ENCODE measurements at regions not wholly inside any gene's neighbourhood (a gene's known extent, or its start where the extent isn't known, plus 50 kb on each side); places are given as distances from the start of the nearest gene placed in this dataset.

GRCh38 chr4:140316799-140317198, 56.6 kb upstream of the SCOC start:
- DNase-seq = no peak

DNA sequence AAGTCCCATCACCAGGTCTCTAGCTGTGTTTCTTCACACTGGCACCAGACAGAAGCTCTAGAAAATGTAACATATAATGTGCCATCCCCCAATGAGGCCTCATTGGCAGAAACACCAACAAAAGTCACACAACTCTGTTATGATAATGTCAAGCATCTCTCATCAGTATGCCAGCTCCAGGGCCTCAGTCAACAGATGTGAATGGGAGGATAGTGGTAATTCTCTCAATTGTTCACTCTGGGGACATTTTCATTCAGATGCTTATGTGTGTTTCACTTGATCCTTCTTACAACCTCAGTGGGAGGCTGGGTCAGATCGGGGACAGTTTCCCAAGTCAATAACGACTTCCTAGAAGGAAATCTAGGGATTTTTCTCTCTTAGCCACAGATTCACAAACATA, 57.5 kb upstream of the SCOC start:
- DNase-seq = no peak
- TF ChIP-seq, protein P1, sequence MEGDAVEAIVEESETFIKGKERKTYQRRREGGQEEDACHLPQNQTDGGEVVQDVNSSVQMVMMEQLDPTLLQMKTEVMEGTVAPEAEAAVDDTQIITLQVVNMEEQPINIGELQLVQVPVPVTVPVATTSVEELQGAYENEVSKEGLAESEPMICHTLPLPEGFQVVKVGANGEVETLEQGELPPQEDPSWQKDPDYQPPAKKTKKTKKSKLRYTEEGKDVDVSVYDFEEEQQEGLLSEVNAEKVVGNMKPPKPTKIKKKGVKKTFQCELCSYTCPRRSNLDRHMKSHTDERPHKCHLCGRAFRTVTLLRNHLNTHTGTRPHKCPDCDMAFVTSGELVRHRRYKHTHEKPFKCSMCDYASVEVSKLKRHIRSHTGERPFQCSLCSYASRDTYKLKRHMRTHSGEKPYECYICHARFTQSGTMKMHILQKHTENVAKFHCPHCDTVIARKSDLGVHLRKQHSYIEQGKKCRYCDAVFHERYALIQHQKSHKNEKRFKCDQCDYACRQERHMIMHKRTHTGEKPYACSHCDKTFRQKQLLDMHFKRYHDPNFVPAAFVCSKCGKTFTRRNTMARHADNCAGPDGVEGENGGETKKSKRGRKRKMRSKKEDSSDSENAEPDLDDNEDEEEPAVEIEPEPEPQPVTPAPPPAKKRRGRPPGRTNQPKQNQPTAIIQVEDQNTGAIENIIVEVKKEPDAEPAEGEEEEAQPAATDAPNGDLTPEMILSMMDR (IDR thresholded peaks at IDR 0.05; ENCODE audit: low read depth, low read length, missing control alignments) = no peak
- Histone ChIP-seq H3K36me3 (replicated peaks) (no peaks in the 10 kb centered on the region), H3K4me3 (ENCODE audit: low read depth, low read length) (no peak overlapping the region), H3K27me3 (replicated peaks) (no peaks in the 10 kb centered on the region), H3K27ac (no peak overlapping the region)
- in situ Hi-C loops (cut with HindIII; ENCODE audit: low pct_ligation_motif_present, low sequenced_read_pairs) = no loop called here

More at GRCh38 chr4:140316799-140317198, 56.6 kb upstream of the SCOC start:
- H3K27ac ChIP-seq = no peak overlapping the region
- in situ Hi-C loops (cut with HindIII; ENCODE audit: low pct_ligation_motif_present, low sequenced_read_pairs) = no loop called here
- H3K36me3 ChIP-seq (replicated peaks) = no peaks in the 10 kb centered on the region
- TF ChIP-seq, protein P1 (IDR thresholded peaks at IDR 0.05; ENCODE audit: low read depth, low read length, missing control alignments) = no peak
- no peaks in the 10 kb centered on the region for H3K27me3 ChIP-seq (replicated peaks)
- no peak overlapping the region for H3K4me3 ChIP-seq (ENCODE audit: low read depth, low read length)

DNA sequence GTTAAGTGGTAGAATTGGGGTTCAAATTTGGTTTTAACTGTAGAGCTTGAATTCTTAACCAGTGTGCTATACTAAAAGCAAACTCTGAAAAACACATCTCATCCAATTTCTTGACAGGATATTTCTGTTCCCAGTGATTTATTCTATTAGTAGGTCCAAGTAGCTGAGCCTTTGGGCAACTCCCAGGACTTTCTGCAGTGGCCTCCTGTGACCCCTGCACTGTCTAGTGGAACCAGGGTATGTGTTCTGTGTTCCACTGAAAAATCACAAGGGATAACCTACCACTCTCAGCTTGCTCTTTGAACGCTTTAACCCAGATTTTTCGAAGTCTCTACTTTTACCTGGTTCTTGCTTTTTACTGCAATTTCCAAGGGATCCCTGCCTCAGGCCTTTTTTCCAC, 58.0 kb upstream of the SCOC start:
- H3K36me3 ChIP-seq (replicated peaks) = no peaks in the 10 kb centered on the region
- TF ChIP-seq, protein P1 (IDR thresholded peaks at IDR 0.05; ENCODE audit: low read depth, low read length, missing control alignments) = no peak
- no peak for DNase-seq
- in situ Hi-C loops (cut with HindIII; ENCODE audit: low pct_ligation_motif_present, low sequenced_read_pairs) = no loop called here
- no peaks in the 10 kb centered on the region for H3K27me3 ChIP-seq (replicated peaks)
- no peak overlapping the region for H3K4me3 ChIP-seq (ENCODE audit: low read depth, low read length)
- no peak overlapping the region for H3K27ac ChIP-seq

GRCh38 chr4:140315019-140315418, 58.4 kb upstream of the SCOC start:
- TF ChIP-seq, protein P1 (IDR thresholded peaks at IDR 0.05; ENCODE audit: low read depth, low read length, missing control alignments) = no peak
- no peak overlapping the region for H3K4me3 ChIP-seq (ENCODE audit: low read depth, low read length)
- in situ Hi-C loops (cut with HindIII; ENCODE audit: low pct_ligation_motif_present, low sequenced_read_pairs) = no loop called here

GRCh38 chr4:140312100-140312499, 61.3 kb upstream of the SCOC start:
- H3K4me3 ChIP-seq (ENCODE audit: low read depth, low read length) = no peak overlapping the region
- TF ChIP-seq, protein P1 (IDR thresholded peaks at IDR 0.05; ENCODE audit: low read depth, low read length, missing control alignments) = no peak
- no peaks in the 10 kb centered on the region for H3K36me3 ChIP-seq (replicated peaks)
- no peaks in the 10 kb centered on the region for H3K27me3 ChIP-seq (replicated peaks)
- in situ Hi-C loops (cut with HindIII; ENCODE audit: low pct_ligation_motif_present, low sequenced_read_pairs) = no loop called here
- no peak overlapping the region for H3K27ac ChIP-seq
- no peak for DNase-seq

More at GRCh38 chr4:140315019-140315418, 58.4 kb upstream of the SCOC start:
- no peaks in the 10 kb centered on the region for H3K36me3 ChIP-seq (replicated peaks)
- no peak overlapping the region for H3K27ac ChIP-seq
- H3K27me3 ChIP-seq (replicated peaks) = no peaks in the 10 kb centered on the region
- no peak for DNase-seq

DNA sequence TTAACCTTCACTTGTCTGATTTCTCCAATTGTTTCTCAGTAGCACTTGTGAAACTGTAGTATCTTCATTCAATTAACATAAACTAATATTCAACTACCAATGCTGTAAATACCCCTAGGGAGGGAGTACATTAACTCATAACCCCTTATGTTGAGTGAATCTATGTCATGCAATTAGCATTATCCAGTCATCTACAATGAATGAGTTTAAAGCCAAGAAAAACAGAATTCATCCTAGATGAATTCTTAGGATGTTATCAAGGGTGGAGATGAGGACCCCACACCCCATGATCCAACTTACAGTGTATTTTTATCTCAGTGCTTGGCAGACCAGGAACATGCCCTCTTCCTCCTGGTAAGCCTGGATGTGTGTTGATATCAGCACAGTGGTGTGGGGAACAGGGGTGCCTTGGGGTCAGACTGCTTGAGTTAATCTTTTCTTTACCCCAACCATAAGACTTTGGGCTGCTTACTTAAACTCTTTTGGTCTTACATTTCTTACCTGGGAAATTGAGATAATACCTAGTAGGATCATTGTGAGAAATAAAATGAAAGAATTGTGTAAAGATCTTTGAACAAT, 62.1 kb upstream of the SCOC start:
- in situ Hi-C loops (cut with HindIII; ENCODE audit: low pct_ligation_motif_present, low sequenced_read_pairs) = no loop called here
- Histone ChIP-seq H3K27me3 (replicated peaks) (no peaks in the 10 kb centered on the region), H3K36me3 (replicated peaks) (no peaks in the 10 kb centered on the region), H3K4me3 (ENCODE audit: low read depth, low read length) (no peak overlapping the region), H3K27ac (no peak overlapping the region)
- TF ChIP-seq, protein P1 (IDR thresholded peaks at IDR 0.05; ENCODE audit: low read depth, low read length, missing control alignments) = no peak
- DNase-seq = no peak

Measured in brain microvascular endothelial cell (primary cell).